GM19240 (cell line): ENCODE measurements at regions not wholly inside any gene's neighbourhood (a gene's known extent, or its start where the extent isn't known, plus 50 kb on each side); places are given as distances from the start of the nearest gene placed in this dataset.
"Not testable (repeated sequence)": the region's sequence is repeated elsewhere in the genome, so short reads cannot be mapped to it uniquely, and the experiment has no call there.

Source experiments
- DNase-seq: peaks from one replicate; pipeline ENCODE4 v3.0.0; 2011; ENCODE audit warnings: low spot score; ENCODE audit not compliant: insufficient read length

DNA sequence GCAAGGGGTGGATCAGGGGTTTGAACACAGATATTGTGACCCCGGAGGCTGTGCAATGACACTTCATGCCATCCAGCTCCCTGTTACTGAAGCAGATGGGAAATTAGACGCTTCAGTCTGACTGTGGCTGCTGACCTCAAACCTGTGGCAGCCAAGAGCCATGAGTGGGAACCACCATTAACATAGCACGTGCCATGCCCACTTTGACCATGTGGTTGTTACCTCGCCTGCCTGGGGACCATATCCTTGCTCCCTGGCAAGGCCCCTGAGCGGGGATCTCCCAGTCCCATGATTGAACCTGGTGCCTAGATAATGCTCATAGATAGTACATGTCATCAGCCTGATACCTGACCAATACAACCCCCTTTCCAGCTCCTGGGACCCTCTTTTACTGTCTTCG, 68.9 kb downstream of the CYP26B1 start:
- no peak for DNase-seq

DNA sequence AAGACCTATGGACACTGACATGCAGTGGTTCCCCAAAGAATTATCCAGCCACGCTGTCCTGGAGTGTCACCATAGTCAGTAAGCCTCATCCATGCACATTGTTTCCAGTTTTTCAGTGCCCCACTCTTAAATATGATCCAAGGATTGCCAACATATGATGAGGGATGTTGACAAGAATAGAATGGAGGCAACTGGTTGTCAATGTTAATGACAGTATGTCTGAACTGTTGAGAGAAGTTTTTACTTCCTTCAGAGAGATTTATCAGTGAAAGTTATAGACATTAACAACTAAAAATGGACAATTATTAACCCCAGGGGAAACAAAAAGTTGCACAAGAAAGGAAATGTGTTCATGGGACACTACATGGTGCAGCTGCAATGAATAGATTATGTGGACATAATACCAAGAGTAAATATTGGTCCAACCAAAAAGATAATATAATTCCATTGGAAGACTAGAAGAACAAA, 69.9 kb downstream of the CYP26B1 start:
- DNase-seq: no peak

DNA sequence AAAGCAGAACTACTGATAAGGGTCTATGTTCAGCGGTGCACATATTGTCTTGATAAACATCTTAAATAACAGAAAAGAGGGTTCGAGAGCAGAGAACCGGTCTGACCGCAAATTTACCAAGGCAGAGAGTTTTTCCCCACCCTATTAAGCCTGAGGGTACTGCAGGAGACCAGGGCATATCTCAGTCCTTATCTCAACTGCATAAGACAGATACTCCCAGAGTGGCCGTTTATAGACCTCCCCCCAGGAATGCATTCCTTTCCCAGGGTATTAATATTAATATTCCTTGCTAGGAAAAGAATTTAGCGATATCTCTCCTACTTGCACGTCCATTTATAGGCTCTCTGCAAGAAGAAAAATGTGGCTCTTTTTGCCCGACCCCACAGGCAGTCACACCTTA, 74.3 kb downstream of the CYP26B1 start:
- DNase-seq: not testable (repeated sequence)

DNA sequence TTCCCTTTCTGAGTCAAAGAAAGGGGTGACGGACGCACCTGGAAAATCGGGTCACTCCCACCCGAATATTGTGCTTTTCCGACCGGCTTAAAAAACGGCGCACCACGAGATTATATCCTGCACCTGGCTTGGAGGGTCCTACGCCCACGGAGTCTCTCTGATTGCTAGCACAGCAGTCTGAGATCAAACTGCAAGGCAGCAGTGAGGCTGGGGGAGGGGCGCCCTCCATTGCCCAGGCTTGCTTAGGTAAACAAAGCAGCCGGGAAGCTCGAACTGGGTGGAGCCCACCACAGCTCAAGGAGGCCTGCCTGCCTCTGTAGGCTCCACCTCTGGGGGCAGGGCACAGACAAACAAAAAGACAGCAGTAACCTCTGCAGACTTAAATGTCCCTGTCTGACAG, 83.5 kb downstream of the CYP26B1 start:
- DNase-seq: not testable (repeated sequence)

- DNase-seq: no peak
These were observed 85.3 kb downstream of the CYP26B1 start for GRCh38 chr2:72062336-72062735.

GRCh38 chr2:72057308-72057707, 90.4 kb downstream of the CYP26B1 start:
- DNase-seq: no peak

GRCh38 chr2:72051971-72052505, 95.6 kb downstream of the CYP26B1 start:
- no peak for DNase-seq

- no peak for DNase-seq
These were observed 96.5 kb downstream of the CYP26B1 start for GRCh38 chr2:72051204-72051603.

DNA sequence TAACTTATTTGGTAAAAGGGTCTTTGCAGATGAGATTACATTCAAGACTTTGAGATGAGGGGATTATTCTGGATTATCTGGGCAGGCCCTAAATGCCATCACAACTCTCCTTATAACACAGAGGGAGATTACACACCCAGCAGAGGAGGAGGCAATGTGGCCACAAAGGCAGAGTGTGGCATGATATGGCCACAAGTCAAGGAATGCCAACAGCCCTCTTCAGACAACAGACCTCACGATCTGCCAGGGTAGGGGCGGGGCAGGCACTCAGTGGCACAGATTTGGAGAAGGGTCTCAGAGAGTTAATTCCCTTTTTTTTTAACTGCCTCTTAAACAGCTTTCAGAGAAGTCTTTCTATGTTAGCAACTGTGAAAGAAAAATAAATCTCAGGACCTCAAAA, 96.9 kb downstream of the CYP26B1 start:
- DNase-seq: no peak

DNA sequence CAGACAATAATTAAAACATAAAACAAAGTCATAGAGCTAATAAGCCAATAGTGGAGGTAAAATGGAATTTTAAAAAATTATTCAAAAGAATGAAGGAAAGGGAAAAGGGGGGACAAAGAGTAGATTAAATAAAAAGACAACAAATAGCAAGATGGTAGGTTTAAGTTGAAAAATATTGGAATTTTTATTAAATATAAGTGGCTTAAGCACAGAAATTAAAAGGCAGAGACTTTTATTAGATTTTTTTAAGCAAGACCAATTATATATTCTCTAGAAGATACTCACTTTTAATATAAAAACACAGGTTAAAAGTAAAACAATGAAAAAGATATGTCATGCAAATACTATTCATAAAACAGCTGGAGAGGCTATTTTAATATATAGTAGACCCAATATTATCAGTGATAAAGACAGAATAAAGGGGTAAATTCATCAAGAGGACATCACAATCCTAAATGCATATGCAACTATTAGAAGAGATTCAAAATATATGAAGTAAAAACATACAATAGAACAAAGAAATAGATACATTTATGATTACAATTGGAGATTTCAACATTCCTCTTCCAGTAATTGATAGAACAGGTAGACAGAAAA, 98.7 kb downstream of the CYP26B1 start:
- no peak for DNase-seq

GRCh38 chr2:72043985-72044384, 103.7 kb downstream of the CYP26B1 start:
- no peak for DNase-seq

- DNase-seq: no peak
These were observed 106.0 kb downstream of the CYP26B1 start for GRCh38 chr2:72041638-72042111.

- DNase-seq: no peak
These were observed 106.8 kb downstream of the CYP26B1 start for GRCh38 chr2:72040629-72041571.

DNA sequence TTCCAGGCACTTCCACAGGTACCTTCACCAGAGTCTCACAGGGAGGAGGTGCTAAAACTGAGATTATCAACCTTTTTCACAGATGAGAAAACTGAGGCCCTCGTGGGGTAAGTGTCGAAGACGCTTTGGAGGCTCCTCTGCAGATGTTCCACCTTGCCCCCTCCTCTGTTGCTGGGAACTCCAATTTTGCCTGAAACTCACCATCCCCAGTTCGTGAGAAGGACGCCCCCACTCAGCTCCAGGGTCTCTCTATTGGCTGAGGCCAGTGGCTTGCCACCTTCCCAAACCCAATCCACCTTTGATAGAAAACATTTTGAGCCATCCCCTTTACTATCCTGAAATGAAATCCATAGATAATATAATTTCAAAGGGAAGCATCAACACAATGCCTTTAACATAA, 109.1 kb downstream of the CYP26B1 start:
- DNase-seq: no peak

DNA sequence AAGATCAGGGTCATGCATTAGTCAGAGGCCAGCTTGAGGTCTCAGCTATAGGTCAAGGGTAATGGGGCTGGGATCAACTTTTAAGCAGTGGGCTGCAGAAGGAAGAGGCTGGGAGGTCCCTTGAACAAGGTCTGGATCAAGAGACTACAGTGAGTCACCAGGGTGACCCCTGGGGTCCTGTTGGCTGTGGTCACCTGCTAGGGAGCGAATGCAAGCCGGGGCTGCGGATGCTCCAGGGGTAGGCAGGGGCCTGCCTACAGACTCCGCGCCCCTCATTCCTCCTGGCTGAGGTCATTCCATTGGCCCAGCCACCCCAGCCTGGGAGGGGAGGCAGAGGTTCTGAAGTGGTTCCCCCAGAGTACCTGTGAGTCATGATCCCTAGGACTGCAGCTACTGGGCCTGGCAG, 110.4 kb downstream of the CYP26B1 start:
- DNase-seq: no peak

DNA sequence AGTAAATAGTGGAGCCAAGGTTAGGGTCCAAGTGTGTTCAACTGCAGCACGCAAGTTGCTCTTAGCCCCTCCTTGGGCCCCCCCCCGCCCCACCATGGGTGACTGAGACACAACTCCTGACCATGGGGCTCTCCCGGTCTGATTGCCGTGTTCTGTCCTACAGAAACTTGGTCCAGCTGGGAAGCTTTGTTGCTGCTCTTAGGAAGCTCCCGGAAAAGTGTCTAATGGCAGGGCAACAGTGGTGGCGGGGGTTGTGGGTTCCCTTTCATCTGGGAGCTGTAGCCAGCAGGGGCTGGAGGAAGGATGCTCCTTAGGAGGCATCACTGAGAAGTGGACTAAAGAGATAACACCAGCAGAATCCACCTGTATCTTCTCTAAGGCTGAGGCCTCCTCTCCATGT, 111.1 kb downstream of the CYP26B1 start:
- DNase-seq: no peak

- DNase-seq: no peak
These were observed 111.5 kb downstream of the CYP26B1 start for GRCh38 chr2:72036173-72036545.

GRCh38 chr2:72035518-72036172, 112.0 kb downstream of the CYP26B1 start:
- DNase-seq: no peak

DNA sequence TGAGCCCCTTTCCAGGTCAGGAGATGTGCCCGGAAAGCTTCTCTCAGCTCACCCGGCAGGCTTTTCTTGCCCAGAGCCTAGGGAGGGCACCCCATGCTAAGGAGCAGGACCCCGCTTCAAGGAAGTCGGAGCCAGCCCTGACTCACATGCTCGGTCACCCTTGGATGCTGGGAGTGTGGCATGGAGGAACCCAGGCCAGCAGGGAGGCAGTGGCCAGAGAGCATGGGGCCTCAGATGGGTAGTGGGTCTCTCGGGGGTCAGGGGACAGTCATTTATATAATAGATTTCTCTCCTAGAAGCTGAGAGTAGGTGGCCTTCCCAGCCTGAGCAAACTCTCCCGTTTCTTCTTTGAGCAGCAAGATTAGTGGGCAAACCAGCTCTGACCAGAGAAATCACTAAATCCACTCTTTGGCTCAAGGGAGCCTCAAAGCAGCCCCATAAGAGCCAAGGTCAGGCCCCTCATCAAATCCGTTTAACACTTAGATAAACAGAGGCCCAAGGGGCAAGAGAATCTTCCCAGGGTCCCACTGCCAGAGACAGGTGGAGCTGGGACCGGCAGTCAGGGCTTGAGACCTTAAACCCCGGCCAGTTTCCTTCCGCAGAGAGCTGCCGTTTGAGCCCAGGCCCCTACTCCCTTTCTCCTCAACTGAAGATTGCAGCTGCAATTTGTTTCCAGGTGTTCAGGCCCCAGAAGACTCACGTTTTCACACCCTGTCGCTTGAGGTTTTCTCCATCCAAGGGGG, 113.1 kb downstream of the CYP26B1 start:
- DNase-seq: no peak

DNA sequence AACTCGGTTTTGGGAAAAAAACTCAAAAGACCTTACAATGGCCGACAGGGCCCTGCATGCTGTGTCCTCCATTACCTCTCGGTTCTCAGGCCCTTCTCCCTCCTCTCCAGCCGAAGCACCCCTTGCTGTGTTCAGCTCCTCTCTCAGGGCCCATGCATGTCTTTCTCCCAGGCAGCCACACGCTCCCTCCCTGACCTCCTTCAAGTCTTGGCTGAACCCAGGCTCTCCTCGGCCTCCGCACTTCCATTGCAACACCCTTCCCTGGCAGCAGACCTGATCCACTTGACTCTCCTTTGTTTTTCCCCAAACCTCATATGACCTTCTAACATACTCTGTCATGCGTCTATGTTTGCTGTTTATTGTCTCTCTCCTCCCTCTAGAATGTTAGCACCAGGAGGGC, 114.0 kb downstream of the CYP26B1 start:
- no peak for DNase-seq

GRCh38 chr2:72032481-72033041, 115.1 kb downstream of the CYP26B1 start:
- no peak for DNase-seq
